CD4-positive, alpha-beta T cell treated with Interleukin-17A for 1 hour (primary cell): ENCODE measurements at regions not wholly inside any gene's neighbourhood (a gene's known extent, or its start where the extent isn't known, plus 50 kb on each side); places are given as distances from the start of the nearest gene placed in this dataset.
A peak's percentile ranks its signal among the peaks of the same experiment; 100 is the strongest.
"Not testable (repeated sequence)": the region's sequence is repeated elsewhere in the genome, so short reads cannot be mapped to it uniquely, and the experiment has no call there.

Source experiments
- DNase-seq: peaks from one replicate; pipeline ENCODE4 v3.0.0-alpha.2; 2020

- not testable (repeated sequence) for DNase-seq
Measured at GRCh38 chr7:17440025-17440784, 141.8 kb downstream of the AHR start.

GRCh38 chr7:17440831-17441230 lies 142.4 kb downstream of the AHR start:
- DNase-seq = no peak

GRCh38 chr7:17441557-17441956 lies 143.1 kb downstream of the AHR start:
- DNase-seq = no peak

GRCh38 chr7:17444151-17444550 lies 145.7 kb downstream of the AHR start:
- no peak for DNase-seq

- no peak for DNase-seq
Measured at GRCh38 chr7:17444673-17445072, 146.2 kb downstream of the AHR start.

DNA sequence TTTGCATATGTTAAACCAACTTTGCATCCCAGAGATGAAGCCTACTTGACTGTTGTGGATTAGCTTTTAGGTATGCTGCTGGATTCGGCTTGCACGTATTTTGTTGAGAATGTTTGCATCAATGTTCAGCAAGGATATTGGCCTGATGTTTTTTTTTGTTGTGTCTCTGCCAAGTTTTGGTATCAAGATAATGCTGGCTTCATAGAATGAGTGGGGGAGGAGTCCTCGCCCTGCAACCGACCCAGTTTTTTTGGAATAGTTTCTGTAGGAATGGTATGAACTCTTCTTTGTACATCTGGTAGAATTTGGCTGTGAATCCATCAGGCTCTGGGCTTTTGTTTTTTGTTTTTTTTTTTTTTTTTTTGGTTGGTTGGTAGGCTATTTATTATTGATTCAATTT lies 147.9 kb downstream of the AHR start:
- no peak for DNase-seq

GRCh38 chr7:17447728-17448478 lies 149.5 kb downstream of the AHR start:
- DNase-seq = no peak

- no peak for DNase-seq
Measured at GRCh38 chr7:17448479-17449423, 150.3 kb downstream of the AHR start.

GRCh38 chr7:17456541-17456940 lies 158.1 kb downstream of the AHR start:
- no peak for DNase-seq

- DNase-seq = no peak
Measured at GRCh38 chr7:17460001-17460400, 161.5 kb downstream of the AHR start.

DNA sequence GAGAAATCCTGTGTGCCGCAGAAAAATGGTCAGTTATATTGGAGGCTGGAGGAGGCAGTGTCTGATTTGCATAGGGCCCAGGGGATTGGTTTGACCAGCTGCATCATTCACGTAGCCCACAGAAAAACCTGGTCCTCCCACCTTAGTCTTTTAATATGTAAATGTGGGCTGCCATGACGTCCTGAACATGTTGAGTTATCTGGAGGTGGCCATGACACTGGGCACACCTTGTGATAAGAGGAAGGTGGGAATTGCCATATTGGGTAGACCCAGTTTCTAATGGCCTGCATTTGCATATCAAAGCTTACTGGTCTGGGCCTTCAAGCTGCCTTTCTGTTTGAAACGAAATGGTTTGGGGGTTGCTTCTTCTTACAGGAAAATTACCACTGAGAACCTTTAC lies 162.2 kb downstream of the AHR start:
- no peak for DNase-seq

- no peak for DNase-seq
Measured at GRCh38 chr7:17462131-17462631, 163.7 kb downstream of the AHR start.

- DNase-seq = peak; percentile 7
Measured at GRCh38 chr7:17463511-17464085, 165.1 kb downstream of the AHR start.

- no peak for DNase-seq
Measured at GRCh38 chr7:17466216-17466615, 167.8 kb downstream of the AHR start.

GRCh38 chr7:17467386-17467945 lies 169.0 kb downstream of the AHR start:
- DNase-seq = no peak

GRCh38 chr7:17471325-17471724 lies 172.9 kb downstream of the AHR start:
- no peak for DNase-seq

- no peak for DNase-seq
Measured at GRCh38 chr7:17472518-17472917, 174.1 kb downstream of the AHR start.

GRCh38 chr7:17472939-17473338 lies 174.5 kb downstream of the AHR start:
- DNase-seq = no peak

GRCh38 chr7:17474724-17475344 lies 176.4 kb downstream of the AHR start:
- no peak for DNase-seq

DNA sequence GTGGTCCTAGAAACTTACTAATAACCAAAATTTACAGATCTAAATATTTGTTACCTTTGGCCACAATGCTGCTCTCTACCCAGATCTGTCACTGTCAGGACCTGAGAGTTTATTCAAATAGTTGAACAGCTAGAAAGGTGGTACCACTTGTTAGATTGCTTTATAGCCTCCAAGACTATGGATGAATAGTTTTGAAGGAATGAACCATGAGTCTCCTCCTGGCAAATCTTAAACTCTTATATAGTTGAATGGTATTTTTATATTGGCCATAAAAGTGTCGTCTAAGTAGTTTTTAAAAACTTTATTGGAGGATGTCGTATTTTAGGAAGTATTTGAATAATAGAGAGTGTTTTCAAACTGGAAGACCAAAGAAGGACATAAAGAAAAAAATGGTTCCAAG lies 178.7 kb downstream of the AHR start:
- DNase-seq = no peak

GRCh38 chr7:17481118-17481517 lies 182.7 kb downstream of the AHR start:
- DNase-seq = no peak

GRCh38 chr7:17485368-17485767 lies 186.9 kb downstream of the AHR start:
- no peak for DNase-seq
